ENCODE measurements at regions not wholly inside any gene's neighbourhood (a gene's known extent, or its start where the extent isn't known, plus 50 kb on each side); places are given as distances from the start of the nearest gene placed in this dataset.
"Not testable (repeated sequence)": the region's sequence is repeated elsewhere in the genome, so short reads cannot be mapped to it uniquely, and the experiment has no call there.

DNA sequence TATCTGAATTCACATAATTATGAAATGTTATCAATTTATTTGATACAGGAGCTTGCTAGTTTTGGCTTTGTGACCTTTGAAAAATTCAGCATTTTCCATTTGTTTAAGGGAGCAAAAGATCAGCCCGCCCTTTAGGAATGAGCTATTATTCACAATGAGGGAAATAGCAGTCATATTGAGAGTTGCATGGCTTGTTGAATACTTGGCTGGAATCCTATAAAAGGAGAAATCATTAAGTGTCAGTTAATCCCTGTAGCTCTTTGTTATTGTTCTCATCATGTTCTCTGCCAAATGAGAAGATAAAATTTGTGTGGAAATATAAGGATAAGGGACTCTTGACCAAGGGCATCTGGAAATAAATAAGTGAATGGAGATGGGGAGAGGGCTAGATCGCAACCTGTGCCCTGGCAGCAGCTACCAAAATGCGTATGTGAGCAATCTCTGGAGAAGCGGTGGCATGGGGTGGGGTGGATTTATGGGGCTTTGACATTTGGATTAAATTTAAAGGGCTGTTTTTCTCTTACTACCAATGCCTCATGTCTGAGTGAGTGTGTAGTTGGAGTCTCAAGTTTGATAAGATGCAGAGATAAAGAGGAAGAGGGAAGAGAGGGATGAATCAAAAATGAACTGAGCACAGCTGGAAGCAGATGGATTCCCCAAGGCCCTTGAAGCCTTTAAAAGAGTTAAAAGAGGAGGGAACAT lies 237.6 kb downstream of the NNT start:
- ATAC-seq (no peak), DNase-seq (no peak)
- TF ChIP-seq, protein P1, sequence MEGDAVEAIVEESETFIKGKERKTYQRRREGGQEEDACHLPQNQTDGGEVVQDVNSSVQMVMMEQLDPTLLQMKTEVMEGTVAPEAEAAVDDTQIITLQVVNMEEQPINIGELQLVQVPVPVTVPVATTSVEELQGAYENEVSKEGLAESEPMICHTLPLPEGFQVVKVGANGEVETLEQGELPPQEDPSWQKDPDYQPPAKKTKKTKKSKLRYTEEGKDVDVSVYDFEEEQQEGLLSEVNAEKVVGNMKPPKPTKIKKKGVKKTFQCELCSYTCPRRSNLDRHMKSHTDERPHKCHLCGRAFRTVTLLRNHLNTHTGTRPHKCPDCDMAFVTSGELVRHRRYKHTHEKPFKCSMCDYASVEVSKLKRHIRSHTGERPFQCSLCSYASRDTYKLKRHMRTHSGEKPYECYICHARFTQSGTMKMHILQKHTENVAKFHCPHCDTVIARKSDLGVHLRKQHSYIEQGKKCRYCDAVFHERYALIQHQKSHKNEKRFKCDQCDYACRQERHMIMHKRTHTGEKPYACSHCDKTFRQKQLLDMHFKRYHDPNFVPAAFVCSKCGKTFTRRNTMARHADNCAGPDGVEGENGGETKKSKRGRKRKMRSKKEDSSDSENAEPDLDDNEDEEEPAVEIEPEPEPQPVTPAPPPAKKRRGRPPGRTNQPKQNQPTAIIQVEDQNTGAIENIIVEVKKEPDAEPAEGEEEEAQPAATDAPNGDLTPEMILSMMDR (IDR thresholded peaks at IDR 0.05) = no peak
- no peak for TF ChIP-seq POLR2A (IDR thresholded peaks at IDR 0.05)
- Histone ChIP-seq H3K9me3 (no peaks in the 10 kb centered on the region), H3K27ac (no peak overlapping the region), H3K4me1 (no peaks in the 10 kb centered on the region), H3K27me3 (no peaks in the 10 kb centered on the region), H3K36me3 (replicated peaks in 1 of 2; ENCODE audit: insufficient read depth in 1 of 2, low read depth in 2 of 2) (no peaks in the 10 kb centered on the region), H3K4me3 (no peak overlapping the region)
- 77 to 83% methylated on average over 4 of the region's 4 CpGs for WGBS, 2 donors
- intact Hi-C loops (cut with DNase I) = no loop called here

DNA sequence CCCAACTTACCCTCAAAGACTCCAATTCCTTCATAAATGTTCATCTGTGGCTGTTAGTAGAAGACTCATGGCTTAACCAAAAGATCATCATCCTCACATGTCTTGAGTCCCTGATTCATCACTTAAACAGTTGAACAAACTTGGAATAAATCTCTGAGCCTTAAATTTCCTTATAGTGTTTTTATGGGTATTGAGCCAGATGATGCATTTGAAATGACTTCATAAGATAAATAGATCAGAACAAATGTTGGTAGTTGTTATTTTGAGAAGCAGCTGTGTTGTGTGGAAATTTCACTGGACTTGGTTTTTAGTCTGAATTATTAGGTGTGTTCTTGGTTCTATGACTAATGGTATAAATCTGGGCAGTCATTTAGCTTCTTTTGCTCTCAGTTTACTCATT lies 236.2 kb downstream of the NNT start:
- no peak for ATAC-seq
- intact Hi-C loops (cut with DNase I) = no loop called here
- no peak overlapping the region for H3K27ac ChIP-seq

DNA sequence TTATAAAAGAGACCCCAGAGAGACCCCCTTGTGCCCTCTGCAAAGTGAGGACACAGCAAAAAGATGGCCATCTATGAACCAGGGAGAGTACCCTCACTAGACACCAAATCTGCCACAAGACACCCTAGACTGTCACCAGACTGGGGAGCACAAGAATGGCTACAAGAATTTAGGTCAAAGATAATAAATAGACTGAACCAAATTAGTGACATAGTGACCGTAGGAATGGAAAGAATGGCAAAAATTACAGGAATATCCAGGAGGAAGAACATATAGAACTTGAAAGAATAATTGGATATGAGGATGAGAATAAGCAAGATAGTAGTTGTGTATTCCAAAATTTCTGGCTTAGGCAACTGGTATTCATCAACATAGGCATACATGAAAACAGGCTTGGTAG lies 235.0 kb downstream of the NNT start:
- no peak overlapping the region for H3K27ac ChIP-seq
- intact Hi-C loops (cut with DNase I) = no loop called here
- no peaks in the 10 kb centered on the region for H3K36me3 ChIP-seq (replicated peaks in 1 of 2; ENCODE audit: insufficient read depth in 1 of 2, low read depth in 2 of 2)
- no peaks in the 10 kb centered on the region for H3K27me3 ChIP-seq
- WGBS, 2 donors = 79 to 81% methylated on average over 1 of the region's 1 CpG
- ATAC-seq = no peak
- no peaks in the 10 kb centered on the region for H3K4me1 ChIP-seq
- no peak for TF ChIP-seq POLR2A (IDR thresholded peaks at IDR 0.05)
- TF ChIP-seq, protein P1 (IDR thresholded peaks at IDR 0.05) = no peak
- no peak overlapping the region for H3K4me3 ChIP-seq
- no peaks in the 10 kb centered on the region for H3K9me3 ChIP-seq
- DNase-seq = no peak

More for the DNA sequence above, 236.2 kb downstream of the NNT start:
- H3K9me3 ChIP-seq = no peaks in the 10 kb centered on the region
- DNase-seq = no peak
- no peaks in the 10 kb centered on the region for H3K4me1 ChIP-seq
- TF ChIP-seq, protein P1 (IDR thresholded peaks at IDR 0.05) = no peak
- TF ChIP-seq POLR2A (IDR thresholded peaks at IDR 0.05) = no peak
- H3K27me3 ChIP-seq = no peaks in the 10 kb centered on the region
- H3K36me3 ChIP-seq (replicated peaks in 1 of 2; ENCODE audit: insufficient read depth in 1 of 2, low read depth in 2 of 2) = no peaks in the 10 kb centered on the region
- no peak overlapping the region for H3K4me3 ChIP-seq

DNA sequence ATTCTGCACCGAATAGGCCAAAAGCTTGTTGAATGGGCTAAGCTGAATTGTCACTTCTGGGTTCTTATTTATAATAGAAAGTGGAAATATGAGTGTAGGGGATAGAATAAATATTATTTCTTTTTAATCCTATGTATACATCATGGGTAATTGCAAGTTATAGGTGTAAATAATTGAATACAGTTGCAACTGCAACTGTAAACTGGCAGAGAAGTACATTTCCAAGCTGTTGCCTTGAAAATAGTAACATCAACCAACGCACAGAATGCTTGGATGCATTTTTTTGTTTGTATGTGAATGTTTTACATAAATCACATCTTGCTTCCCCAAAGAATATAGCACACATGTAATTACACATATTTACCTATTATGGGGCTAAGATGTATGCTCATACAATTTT lies 234.1 kb downstream of the NNT start:
- H3K4me3 ChIP-seq = no peak overlapping the region
- intact Hi-C loops (cut with DNase I) = no loop called here
- WGBS, 2 donors = 67 to 85% methylated on average over 2 of the region's 2 CpGs
- H3K27ac ChIP-seq = no peak overlapping the region
- no peaks in the 10 kb centered on the region for H3K9me3 ChIP-seq
- H3K4me1 ChIP-seq = no peaks in the 10 kb centered on the region
- TF ChIP-seq POLR2A (IDR thresholded peaks at IDR 0.05) = no peak
- TF ChIP-seq, protein P1 (IDR thresholded peaks at IDR 0.05) = no peak
- no peak for DNase-seq
- no peak for ATAC-seq
- no peaks in the 10 kb centered on the region for H3K36me3 ChIP-seq (replicated peaks in 1 of 2; ENCODE audit: insufficient read depth in 1 of 2, low read depth in 2 of 2)
- H3K27me3 ChIP-seq = no peaks in the 10 kb centered on the region

DNA sequence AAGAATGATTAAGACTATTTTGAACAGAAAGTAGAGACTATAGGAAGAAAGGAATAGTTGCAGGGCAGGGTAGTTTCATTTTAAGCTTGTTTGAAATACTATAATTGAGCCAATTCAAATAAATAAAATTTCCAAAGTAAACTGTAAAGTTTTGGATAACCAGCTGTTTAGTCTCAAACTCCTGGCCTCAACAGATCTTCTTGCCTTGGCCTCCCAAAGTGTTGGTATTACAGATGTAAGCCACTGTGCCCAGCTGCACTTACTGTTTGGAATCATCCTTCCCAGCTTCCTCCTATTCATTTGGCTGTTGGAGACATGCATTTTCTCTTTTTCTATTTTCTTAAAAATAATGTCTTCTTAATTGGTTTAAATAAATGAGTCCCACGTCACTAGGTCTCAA lies 231.0 kb downstream of the NNT start:
- intact Hi-C loops (cut with DNase I) = no loop called here
- TF ChIP-seq, protein P1 (IDR thresholded peaks at IDR 0.05) = no peak
- TF ChIP-seq POLR2A (IDR thresholded peaks at IDR 0.05) = no peak
- Histone ChIP-seq H3K9me3 (no peaks in the 10 kb centered on the region), H3K27me3 (no peaks in the 10 kb centered on the region), H3K27ac (no peak overlapping the region), H3K36me3 (replicated peaks in 1 of 2; ENCODE audit: insufficient read depth in 1 of 2, low read depth in 2 of 2) (no peaks in the 10 kb centered on the region), H3K4me1 (no peaks in the 10 kb centered on the region), H3K4me3 (no peak overlapping the region)
- no peak for ATAC-seq
- no peak for DNase-seq
- 81 to 90% methylated on average over 1 of the region's 1 CpG for WGBS, 2 donors

DNA sequence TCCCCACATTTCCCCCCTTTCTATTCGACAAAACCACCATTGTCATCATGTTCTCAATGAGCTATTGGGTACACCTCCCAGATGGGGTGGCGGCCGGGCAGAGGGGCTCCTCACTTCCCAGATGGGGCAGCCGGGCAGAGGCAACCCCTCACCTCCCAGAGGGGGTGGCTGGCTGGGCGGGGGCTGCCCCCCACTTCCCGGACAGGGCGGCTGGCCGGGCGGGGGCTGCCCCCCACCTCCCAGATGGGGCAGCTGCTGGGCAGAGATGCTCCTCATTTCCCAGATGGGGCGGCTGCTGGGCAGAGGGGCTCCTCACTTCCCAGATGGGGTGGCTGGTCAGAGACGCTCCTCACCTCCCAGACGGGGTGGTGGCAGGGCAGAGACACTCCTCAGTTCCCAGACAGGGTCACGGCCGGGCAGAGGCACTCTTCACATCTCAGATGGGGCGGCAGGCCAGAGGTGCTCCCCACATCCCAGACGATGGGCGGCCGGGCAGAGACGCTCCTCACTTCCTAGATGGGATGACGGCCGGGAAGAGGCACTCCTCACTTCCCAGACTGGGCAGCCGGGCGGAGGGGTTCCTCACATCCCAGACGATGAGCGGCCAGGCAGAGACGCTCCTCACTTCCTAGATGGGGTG lies 221.5 kb downstream of the NNT start:
- H3K36me3 ChIP-seq (replicated peaks in 1 of 2; ENCODE audit: insufficient read depth in 1 of 2, low read depth in 2 of 2) = not testable (repeated sequence)

DNA sequence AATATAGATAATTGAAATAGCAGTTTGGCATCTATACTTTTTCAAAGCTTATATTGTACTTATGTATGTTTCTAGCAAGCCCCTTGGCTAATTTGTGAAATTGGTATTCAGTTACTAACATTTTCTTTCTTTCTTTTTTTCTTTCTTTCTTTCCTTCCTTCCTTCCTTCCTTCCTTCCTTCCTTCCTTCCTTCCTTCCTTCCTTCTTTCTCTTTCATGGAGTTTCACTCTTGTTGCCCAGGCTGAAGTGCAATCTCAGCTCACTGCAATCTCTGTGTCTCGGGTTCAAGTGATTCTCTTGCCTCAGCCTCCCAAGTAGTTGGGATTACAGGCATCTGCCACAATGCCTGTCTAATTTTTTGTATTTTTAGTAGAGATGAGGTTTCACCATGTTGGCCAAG lies 215.4 kb downstream of the NNT start:
- H3K4me1 ChIP-seq; ATAC-seq; H3K27ac ChIP-seq; H3K36me3 ChIP-seq (replicated peaks in 1 of 2; ENCODE audit: insufficient read depth in 1 of 2, low read depth in 2 of 2); H3K4me3 ChIP-seq; H3K27me3 ChIP-seq; DNase-seq; intact Hi-C loops (cut with DNase I): not testable (repeated sequence)
- H3K9me3 ChIP-seq = peaks cover 0 to 17% (median 0%) of the 10 kb centered on the region in 3 donors
- 50 to 65% methylated on average over 1 of the region's 1 CpG for WGBS, 2 donors

More for the DNA sequence above, 221.5 kb downstream of the NNT start:
- H3K4me1 ChIP-seq; H3K27me3 ChIP-seq; ATAC-seq; intact Hi-C loops (cut with DNase I); H3K27ac ChIP-seq; H3K4me3 ChIP-seq; DNase-seq; H3K9me3 ChIP-seq: not testable (repeated sequence)
- 88 to 95% methylated on average over 12 to 21 of the region's 26 CpGs for WGBS, 2 donors

Data from body of pancreas (tissue), 4 donors.